NCI-H2171 treated with DMSO at 0.1 percent for 48 hours (cell line): ENCODE measurements at regions not wholly inside any gene's neighbourhood (a gene's known extent, or its start where the extent isn't known, plus 50 kb on each side); places are given as distances from the start of the nearest gene placed in this dataset.

Experiments
- DNase-seq: peaks from one replicate; lab custom pipeline; 2025; lab: John Stamatoyannopoulos, UW

DNA sequence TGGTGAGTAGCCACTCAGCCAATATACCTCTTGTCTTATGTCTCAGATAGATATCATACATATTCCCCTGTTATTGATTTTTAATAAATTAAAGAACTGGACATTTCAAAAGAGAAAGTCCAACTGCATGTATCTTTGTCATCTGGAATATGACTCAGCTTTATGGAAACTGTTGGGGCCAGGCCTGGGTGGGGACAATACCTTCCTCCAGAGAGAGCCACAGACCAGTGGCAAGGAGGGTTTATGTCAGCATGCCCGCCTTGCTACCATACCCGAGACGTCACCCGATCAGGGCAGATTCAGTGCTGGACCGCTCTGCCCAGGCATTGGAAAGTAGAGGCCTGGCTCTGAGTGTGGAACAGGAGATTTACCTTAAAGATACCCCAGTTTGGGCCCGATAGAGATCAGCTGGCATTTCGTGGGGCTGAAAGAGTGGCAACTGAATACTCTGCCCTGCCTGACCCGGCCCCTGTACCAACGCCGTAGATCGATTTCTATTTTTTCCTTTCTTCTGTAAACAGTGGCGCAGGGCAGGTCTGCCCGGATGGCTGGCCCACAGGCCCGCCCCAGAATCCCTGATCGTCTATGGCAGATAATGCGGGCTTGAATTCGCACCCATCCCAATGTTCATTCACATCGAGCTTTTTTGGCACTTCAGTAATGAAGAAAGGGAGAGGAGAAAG is 158.6 kb downstream of the SALL1 start:
- no peak for DNase-seq

DNA sequence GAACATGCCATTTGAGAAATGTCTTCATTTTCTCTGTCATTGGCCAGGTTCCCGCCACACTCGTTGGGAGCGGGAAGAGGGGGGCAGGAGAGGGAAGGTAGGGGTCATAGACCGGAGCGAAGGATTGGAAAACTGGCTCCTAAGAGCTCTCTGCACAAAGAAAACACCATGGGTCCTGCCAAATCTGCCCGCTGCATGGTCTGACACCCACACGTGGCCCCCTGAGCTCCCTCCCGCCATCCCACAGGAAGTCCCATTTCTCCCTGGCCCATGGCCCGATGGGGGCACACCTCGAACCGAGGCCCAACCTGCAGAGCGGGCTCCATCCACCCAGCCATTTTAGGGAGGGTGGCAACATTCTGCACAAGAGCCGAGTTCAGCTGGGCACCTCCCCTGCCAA is 159.6 kb downstream of the SALL1 start:
- DNase-seq, result no peak

DNA sequence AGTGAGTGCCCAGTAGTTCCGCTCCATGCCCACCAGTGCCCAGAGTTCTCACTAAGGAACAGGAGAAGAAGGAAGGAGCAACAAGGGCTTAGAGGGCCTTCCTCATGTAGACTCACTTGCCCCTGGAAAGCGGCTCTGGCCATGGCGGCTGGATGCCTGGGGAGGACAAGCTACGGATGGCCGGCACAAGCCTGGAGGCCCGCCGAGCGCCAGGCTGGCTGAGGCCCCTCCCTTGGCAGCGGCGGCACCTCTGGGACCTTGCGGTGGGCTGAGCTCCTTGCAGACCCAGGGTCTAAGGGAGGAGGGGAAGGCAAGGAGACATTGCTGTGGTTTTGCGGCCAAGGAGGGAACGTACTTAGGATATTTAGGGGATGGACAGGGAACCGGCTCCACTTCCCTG is 160.1 kb downstream of the SALL1 start:
- no peak for DNase-seq

DNA sequence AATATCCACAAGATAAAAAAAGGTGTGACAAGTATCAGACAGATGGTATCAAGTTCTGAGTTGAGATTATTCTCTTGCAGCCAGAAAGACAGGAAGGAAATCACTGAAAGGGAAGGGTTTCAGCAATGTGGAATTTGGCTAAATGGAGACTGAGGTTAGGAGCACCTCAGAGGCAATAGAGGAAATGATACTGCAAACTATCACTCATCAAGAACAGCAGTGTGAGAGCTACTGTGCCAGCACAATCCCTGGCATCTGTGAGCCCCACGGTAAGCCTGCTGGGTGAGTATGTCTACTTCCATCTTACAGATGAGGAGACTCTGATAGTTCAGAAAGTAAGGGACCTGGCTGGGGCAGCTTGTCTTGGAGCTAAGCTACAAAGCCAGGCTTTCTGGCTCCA is 162.0 kb downstream of the SALL1 start:
- no peak for DNase-seq

DNA sequence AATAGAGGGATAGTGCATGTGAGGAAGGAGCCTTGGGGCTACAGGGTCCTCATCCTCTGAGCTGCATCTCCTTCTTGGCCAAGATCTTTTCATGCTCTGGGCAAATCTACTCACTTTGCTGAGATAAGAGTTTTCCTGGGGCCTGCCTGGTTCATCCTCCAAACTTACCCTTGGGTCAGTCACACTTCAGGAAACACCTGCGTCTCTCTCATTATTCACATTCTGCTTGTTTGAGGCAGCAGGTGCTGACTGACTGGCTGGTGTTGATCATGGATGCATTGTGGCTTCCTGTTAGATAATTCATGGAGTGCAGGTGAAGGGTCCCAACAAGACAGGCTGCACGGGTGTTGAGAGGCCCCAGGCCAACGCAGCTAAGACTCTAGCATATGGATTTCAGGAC is 162.6 kb downstream of the SALL1 start:
- no peak for DNase-seq

DNA sequence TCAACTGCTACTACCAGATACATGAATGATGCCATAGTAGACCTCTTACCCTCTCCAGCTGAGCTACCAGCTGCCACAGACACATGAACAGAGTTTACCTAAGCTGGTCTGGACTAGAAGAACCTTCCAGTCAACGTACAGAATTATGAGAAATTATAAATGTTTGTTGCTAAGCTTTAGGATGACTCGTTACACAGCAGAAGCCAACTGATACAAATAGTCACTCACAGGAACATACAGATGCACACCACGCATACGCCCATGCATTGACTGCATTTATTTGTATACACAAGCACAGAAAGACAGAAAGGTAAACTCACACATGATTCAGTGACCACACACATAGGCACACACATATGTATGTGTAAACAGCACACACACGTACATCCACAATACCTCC is 164.6 kb downstream of the SALL1 start:
- DNase-seq, result no peak

DNA sequence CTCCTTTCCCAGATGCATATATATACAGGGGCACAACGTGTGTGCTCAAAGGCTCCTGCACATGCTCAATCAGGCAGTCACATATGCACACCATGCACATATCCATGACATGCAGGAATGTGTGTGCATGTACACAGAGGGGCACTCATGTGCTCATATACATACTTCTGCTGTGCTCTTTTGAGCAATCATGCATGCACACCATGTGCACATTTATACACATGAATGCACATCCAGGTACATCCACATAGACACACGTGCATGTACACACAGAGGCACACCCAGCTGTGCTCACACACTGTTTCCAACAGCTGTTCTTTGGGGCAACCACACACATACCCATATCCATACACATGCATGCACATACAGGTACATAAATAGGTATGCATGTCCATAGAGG is 165.3 kb downstream of the SALL1 start:
- DNase-seq, result no peak

DNA sequence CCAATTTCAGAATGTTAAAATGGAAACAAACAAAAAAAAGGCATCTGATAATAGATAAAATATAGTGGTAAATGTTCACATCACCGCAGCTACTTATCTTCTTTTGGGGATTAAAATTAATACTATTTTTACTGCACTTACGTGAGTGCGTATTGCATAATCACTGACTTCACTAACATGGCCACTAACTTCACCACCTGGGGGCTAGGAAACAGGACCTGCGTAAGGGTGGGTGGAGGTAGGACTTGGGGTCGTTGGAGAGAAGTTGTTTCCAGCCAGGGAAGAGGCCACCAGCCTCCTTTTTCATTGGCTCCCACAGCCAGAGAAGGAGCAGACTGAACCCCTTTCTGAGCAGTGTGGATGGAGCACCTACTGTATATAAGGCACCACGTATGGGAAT is 166.4 kb downstream of the SALL1 start:
- DNase-seq, result no peak

DNA sequence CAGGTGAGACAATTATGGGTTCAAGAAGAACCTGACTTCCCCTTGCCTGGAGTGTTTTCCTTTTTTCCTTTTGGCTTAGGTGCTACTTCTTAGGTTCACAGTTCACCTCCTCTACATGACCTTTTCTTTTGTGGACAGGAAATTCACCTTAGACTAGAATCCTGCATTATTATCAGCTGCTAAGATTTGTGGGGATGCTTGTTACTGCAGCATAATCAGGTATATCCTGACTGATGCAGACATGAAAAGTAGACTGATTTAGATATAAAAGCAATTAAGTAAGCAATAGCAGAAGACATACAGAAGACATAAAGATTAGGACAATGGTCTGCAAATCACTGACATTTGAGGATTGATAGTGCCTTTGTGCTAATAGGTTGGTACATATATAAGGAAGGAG is 168.3 kb downstream of the SALL1 start:
- no peak for DNase-seq

DNA sequence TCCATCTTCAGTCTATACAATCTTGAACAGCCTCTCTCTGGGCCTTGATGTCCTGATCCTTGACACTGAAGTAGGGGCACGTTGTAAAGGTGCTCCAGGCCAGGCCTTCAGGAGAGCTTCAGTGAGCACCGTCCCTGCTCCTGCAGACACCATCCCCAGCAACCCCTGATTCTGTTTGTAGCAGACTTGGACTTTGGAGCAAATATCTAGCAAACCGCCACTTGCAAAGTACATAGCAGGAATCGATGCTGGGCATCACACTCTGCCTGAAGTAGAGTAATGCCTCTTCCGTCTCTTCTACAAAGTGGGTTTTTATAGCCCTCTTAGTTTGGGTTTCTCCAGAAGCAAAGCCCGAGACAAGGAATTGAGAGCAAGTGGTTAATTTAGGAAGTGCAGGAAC is 169.1 kb downstream of the SALL1 start:
- DNase-seq, result no peak

DNA sequence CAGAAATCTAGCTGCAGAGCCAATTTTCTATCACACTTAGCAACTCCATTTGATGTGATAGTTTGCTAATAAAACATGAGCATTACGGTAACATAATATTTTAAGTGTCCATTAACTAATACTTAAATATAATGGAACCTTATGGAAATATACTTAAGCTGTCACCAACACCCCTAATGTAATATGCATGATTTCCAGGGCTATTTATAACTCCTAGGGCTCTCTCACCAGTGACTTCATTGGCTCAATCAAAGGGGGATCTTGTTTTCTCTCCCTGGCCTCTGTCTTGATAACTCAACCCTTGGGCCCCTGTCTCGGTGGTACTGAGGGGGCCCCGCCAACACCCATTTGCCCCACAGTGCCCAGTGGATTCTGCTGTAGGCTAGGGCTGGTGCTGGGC is 170.4 kb downstream of the SALL1 start:
- no peak for DNase-seq

DNA sequence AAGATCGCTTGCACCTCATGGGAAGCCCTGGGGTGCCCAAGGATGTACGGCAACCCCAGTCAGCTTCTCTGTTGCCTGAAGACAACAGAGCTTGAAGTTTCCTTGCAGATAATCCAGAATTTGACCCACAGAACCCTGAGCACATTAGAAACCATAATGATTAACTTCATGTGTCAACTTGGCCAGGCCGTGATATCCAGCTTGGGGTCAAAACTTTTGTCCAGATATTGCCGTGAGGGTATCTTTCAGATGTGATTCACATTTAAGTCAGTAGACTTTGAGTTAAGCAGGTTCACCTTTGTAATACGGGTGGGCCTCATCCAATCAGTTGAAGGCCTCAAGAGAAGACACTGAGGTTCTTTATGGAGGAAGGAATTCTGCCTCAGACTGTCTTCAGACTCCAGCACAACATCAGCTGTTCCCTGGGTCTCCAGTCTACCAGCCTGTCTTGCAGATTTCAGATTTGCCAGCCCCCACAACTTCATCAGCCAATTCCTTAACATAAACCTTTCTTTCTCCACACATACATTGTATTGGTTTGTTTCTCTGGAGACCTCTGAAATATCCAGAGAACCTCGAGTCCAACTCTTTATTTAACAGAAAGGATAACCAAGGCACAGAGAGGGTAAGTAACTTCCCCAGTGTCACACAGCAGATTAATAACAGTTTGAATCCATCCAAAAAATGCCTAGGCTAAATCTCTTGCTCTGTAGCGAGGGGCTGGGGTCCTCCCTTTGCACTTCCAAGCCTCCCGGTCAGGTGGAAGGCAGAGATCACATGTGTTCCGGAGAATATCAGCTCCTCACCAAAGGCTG is 171.1 kb downstream of the SALL1 start:
- DNase-seq, result no peak

DNA sequence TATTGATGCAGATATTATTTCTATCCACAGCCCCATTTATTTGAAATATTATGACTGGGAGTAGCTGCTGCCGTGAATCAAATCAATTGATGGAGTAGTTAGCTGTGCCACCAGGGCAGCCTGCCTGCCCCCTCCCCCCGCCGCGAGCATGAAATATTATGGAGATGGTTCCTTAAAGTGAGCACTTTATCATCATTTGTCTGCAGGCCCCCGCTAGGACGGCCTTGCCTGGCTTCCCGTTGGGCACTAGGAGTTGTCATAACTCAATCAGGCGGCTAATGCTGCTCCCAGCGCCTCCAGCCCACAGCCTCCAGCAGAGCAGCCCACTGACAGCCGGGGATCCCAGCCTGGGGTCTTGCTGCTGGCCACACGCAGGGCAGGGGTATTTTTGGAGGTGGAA is 173.9 kb downstream of the SALL1 start:
- no peak for DNase-seq

DNA sequence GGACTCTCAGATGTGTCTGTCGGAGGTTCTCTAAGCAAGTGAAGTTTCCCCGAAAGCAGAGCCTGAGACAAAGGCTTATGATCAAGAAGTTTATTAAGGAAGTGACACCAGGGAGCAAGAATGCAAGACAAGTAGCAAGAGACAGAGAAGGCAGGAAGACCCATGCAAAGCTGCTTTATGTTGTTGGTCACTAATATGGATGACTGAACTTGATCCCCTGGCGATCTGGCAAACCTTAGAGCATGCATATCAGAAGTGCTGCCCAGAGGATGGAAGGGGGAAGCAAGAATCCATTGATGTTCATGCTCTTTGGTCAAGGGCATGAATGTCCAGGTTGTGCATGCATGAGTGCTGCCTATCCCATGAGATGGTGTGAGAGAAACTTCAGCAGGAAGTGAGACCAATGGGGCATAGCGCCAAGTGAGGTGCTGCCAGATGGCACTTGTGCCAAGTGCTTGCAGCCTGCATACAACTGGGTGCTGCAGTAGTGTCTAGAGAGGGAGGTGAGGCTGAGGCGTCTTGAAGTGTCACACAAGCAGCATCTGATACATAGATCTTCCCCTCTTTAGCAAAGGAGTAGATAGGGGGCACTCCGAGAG is 176.5 kb downstream of the SALL1 start:
- no peak for DNase-seq

DNA sequence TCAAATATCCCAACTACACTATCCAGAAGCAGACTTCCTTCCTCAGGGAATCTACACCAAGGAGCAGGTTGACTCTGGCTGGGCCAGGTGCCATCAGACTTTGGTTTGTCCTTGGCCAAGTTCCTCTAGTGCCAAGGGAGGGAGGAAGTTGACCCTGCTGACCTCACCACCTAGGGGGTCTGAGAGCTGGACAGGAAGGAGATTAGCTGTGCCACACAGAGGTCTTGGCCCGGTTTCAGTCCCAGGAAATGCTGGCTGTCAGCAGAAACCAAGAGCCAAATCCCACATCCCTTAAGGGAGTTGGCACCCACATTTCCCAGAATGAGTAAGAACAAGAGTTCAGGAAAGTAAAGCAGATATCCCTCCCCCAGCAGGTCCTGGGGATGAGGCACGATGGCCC is 178.2 kb downstream of the SALL1 start:
- no peak for DNase-seq

DNA sequence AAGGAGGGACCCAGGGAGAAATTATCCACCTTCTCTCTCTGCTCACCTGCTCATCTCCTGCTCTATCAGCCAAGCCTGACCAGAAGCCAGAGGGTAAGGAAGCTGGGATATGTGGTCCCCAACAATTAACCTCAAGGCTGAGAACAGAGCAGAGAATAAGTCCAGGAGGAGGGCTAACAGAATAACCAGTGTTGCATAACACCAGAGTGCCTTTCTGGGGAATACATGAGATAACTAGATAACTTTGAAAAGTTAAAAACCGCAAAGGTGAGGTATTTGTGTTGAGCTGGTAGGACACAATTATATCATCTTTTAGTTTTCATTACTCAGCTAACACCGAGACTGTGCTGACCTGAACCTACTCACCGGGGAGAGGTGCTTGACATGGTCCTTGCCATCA is 180.8 kb downstream of the SALL1 start:
- no peak for DNase-seq

DNA sequence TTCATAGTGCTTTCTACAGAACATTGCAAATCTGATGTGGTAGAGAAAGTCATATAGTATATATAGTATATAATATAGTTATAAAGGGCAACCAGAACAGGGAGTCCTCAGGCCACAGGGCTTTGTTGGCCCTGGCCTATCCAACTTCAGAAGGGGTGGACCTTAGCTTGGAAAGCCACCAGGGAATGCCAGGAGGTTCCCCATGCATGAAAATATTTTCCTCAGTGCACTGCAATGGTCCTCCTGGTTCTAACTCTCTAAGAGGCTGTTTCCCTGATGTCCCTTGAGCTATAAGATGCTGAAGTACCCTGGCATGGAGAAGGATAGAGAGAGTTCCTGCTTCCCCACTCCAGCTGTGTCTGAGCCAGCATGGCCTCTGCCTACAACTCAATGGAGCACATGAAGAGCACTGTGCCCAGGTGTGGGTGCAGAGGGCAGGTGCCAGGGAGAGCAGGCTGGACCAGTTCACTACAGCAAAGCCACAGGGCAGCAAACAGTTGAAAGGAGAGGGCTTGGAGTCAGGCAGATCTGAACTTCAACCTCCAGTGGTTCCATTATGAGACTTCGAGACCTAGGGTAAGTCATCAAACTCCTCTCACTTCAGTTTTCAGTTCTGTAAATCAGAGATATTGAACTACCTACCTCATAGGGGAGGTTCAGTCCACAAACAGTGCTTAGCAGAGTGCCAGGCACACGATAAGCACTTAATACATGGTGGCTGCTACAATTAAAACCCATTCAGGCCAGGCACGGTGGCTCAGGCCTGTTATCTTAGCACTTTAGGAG is 183.1 kb downstream of the SALL1 start:
- no peak for DNase-seq

DNA sequence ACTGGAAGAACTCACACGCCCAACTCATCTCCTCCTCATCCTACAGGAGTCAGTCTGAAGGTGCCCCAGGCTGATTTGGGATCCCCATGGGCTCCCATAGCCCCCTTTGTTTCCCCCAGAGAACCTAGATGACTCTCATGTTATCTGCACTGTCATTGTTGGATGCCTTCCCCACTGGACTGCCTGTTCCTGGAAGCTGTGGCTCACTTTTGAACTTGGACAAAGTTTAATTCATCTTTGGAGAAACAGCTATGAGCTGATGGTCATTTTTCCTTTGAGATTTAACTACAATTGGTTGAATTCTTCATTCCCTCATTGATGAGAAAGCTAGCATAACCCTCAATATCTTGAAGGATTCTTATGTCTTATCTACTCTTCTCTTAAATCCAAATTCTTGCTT is 186.6 kb downstream of the SALL1 start:
- no peak for DNase-seq

DNA sequence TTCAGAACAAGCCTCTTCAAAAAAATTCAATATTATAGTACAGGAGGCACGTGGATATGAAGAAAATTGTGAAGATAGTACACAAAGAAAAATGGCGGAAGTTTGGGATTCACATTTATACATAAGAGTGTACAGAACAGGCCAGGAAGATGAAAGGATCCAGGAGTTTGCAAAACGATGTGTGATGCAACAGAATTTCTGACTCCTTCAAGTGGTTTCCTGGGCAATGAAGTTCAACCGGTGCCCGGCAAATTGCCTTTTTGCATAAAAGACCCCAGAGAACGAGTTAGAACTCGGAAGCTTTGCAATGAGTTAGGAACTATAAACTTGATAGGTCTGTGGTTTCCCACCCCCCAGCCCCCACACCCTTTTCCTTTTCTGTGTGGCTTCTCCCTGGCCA is 189.1 kb downstream of the SALL1 start:
- no peak for DNase-seq

DNA sequence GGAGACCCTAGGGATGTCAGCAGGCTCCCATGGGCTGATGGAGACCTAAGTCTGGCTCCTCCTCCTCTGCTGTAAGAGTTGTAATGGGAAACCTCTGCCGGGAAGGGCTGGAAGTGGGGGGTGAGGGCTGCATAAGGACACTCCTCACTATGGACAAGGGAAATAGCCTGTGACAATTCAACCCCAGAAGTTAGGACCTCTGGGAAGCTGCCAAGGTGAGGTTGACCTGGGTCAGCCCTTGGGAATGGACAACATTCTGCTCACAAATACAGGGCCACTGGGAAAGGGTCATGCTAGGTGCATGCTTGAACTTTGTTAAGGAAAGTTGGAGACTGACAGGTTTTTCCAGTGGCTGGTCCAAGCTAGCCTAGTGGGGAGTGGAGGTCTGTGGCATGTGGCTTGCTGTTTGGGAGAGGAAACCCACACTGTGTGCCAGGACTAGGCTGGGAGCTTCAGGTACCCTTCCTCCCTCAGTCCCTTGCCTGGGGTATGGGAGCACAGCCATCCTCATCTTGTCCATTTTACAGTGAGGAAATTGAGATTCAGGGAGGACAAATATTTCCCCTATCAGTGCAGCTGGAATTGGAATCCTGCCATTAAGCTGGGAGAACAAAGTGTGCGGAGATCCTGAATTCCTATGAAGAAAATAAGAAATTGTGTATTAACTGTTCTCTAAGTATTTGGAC is 190.4 kb downstream of the SALL1 start:
- DNase-seq, result no peak

DNA sequence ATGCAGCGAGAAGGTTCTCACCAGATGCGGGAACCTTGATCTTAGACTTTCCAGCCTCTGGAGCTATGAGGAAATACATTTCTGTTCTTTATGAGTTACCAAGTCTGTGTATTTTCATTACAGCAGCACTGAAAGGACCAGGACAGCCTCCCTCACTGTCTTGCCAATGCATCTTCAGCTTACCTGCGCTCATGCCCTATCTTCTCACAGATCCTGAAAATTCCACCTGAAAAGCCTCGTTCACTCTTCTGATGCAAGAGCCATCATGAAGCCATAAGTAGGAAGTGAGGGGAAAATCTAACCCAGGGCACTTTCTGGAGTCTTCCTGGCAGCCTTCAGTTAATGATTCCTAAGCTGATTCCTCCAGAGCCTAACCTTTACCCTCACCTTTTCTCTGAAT is 194.0 kb downstream of the SALL1 start:
- no peak for DNase-seq

DNA sequence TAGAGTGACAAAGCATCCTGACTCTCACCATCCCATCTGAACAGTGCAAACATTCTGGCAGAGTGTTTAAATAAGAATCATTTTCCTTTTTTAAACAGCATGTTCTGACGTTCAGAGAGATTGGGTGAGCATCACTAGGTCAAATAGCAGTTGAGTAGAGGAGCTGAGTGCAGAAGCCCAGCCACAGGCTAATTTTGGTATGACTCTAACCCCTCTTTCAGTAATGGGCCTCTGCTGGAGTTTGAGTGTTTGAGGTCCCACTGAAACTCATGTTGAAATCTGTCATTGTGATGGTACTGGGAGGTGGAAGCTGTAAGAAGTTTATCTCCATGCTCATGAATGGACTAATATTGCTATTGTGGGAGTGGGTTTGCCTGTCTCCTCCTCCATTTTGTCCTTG is 194.4 kb downstream of the SALL1 start:
- DNase-seq, result no peak
